HG03342 (cell line): ENCODE measurements at regions not wholly inside any gene's neighbourhood (a gene's known extent, or its start where the extent isn't known, plus 50 kb on each side); places are given as distances from the start of the nearest gene placed in this dataset.
"Not testable (repeated sequence)": the region's sequence is repeated elsewhere in the genome, so short reads cannot be mapped to it uniquely, and the experiment has no call there.

Experiments
- ATAC-seq: cut with Tn5 transposase; IDR thresholded peaks from one replicate; pipeline ENCODE4 v1.9.1; 2021; ENCODE audit warnings: mild to moderate bottlenecking, moderate library complexity; ENCODE audit not compliant: unreplicated experiment

DNA sequence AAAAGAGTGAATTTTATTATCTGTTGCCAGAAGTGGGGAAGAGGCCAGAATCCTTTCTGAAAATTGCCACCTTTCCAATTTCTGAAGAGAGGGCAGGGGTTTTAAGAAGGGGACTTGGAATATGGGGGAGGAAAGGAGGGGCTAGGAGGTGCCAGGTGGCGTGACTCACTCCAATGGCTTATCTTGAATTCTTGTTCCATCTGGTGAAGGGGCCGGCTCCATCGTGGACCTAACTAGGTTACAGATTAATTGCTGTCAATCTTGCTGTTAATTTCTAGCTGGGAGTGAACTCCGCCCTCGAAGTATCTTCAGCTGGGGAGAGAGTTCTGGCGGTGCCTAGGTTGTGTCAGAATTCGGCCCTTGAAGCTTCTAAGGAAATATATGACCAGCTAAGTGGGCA, 138.7 kb downstream of the YTHDC2 start:
- ATAC-seq, result no peak

DNA sequence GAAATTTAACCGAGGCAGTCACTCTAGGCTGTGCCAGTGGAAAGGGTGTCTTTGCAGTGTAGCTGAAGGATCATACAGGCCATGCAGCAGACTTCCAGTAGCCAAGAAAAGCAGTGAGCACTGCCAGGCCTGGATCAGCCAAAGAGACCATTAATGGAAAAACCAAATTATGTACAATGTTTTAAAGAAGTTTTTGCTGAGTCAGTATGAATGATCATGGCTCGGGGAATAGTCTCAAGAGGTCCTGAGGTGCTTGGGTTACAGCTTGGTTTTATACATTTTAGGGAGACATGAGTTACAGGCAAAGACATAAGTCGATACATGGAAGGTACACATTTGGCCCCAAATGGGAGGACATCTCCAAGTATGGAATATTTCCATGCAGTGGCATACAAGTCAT, 141.3 kb downstream of the YTHDC2 start:
- ATAC-seq, result no peak

DNA sequence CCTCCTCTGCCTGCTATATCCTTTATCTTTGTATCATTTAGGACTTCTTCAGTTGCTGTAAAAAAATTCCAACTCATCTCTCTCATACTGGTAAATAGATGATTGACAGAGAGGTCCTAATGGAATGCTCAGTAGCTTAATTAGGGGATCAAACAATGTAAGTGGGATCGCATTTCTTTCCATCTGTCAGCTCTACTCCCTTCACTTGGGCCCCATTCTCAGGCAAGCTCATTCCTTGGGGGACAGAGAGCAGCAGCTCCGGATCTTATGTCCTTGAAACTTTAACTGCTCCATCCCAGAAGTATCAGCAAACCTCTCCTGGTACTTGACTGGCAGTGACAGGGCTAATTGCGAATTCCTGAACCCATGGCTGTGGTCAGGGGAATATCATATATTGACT, 146.7 kb downstream of the YTHDC2 start:
- no peak for ATAC-seq

DNA sequence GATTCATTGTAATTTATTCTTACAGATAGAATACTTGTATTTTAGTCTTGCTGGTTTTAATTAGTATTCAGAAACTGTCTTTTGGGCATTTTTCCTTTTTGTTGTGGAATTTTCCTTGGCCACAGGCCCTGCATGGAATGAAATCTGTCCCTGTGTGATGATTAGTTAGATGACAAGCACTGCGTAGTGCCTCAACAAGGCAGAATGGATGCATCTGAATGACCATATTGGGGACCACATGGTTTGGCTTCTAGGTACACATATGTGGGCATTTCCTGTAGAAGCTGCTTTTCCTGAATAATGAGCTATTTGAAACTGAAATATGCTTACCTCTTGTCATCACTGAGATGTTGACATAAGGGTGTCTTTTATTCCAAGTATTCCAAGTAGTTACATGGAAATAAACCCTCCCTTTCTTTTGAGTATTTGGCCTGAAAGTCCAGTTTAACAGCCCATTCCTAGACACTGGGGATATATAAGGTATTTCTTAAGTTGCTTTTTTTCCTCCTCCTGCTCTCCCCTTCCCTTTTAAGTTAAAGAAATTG, 147.3 kb downstream of the YTHDC2 start:
- no peak for ATAC-seq

DNA sequence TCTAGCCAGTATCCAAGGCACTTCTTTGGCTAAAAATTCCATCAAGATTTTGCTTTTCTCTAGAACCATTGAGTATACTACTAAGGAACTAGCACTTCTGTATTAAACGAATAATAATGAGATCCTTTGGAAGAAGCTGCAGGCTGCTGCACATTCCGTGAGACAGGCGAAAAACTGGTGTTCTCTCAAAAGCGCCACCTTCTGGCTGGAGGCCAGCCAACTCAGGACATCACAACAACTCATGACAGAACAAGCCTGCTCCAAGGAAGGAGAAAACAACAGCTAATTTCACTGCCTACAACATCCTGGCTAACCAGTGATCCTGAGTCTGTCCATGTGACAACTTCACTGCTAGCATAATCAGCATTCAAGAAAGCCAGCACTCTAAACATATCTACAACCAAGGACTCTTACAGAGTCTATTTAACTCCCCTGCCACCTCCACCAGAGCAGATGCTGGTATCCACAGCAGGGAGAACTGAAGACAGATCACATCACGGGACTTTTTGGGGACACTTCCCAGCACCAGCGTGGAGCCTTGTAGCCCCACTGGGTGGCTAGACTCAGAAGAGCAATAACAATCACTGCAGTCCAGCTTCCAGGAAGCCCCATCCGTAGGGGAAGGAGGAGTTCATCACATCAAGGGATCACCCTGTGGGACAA, 150.5 kb downstream of the YTHDC2 start:
- ATAC-seq, result no peak

DNA sequence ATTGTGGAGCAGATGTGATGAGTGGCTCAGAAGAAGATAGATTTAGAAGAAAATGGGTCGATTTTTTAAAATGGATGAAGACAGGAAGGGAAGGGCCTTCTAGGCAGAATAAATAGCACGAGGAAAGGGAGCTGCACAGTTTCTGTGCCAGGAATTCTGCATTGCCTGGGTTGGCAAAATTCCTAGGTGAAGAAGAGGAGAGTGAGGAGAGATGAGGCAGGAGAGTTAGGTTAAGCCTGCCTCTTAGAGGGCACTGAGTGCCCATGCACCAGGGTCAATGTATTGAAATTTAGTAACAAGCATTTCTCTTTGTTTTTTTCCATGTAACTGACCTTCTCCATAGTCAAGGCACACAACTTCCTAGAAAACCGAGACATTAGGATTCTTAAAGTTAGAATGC, 159.5 kb downstream of the YTHDC2 start:
- no peak for ATAC-seq

DNA sequence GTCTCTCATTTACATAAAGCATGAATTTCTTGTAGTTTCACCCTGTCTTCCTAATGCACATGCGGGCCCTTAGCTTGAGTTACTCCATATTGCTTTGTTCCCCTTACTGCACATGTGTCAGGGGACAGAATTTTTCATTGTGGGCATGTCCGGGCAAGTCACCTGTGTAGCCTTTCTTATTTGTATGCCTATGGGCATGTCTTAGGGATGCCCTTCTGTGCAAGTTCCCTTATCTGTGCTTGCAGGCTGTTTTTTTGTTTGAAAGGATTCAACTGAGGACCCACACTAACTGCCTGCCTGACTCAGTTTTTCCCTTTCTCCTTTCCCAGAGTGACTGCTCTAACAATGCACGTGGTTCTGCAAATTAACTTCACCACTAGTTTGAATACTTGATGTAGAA, 161.7 kb downstream of the YTHDC2 start:
- no peak for ATAC-seq

DNA sequence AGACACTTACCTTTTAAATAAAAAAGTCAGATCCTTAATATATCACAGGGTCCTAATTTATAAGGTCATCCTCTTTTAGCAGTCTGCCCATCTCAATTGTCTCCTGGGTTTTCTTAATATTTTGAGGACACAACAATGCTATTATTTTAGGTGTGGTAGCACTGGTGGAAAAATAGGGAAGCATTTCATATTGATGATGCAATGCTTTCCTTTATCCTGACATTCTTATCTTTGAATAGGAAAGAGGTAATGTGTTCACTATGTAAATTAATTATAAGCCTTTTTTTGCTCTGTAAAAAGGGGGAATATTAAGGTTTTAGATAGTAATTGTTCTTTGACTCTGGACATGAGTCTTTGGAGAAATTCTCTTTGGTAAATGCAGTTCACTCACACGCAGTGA, 164.7 kb downstream of the YTHDC2 start:
- no peak for ATAC-seq

DNA sequence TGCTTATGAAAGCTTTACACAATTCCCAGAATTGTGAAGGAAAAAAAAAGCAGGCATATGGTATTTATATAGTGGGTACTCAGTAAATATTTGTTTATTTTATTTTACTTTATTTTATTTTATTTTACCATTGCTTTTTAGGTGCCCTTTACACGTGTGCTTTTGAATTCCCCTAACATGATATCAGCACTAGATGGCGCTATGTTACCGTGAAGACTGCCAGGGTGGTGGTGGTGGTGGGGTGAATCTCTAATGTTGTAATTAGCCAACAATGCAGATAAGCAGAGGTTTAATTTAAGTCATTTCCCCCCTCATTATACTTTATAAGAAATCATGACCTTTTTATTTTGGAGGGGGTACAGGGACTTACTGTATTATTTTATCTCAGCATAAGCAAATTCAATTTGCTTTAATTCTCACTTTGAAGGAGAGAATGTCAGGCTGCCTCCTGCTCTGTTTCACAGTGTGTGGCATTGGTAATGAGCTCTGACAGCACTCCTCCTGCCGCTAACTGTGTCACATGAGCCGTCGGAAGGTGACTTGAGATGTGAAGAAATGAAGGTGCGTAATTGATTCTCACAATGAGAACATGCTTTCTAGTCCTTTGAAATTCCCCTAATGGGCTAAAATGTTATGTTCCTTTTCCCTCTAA, 165.6 kb downstream of the YTHDC2 start:
- ATAC-seq, result peak; percentile 73

DNA sequence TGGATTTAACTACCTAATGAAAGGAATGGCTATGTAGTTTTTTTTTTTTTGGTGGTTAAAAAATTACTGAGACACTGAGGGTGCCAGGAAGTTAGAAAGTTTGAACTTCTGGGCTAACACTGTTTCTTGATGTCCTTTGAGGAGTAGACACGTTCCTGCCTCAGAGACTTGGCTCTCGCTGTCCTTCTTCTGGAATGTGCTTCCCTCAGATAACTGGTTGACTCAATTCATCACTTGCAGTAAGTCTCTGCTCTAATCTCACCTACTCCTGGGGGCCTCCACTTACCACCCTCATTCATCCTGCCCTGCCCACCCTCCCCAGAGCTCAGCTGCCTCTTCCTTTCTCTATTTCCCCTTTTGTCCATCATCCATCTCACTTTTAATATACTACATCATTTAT, 167.0 kb downstream of the YTHDC2 start:
- no peak for ATAC-seq

DNA sequence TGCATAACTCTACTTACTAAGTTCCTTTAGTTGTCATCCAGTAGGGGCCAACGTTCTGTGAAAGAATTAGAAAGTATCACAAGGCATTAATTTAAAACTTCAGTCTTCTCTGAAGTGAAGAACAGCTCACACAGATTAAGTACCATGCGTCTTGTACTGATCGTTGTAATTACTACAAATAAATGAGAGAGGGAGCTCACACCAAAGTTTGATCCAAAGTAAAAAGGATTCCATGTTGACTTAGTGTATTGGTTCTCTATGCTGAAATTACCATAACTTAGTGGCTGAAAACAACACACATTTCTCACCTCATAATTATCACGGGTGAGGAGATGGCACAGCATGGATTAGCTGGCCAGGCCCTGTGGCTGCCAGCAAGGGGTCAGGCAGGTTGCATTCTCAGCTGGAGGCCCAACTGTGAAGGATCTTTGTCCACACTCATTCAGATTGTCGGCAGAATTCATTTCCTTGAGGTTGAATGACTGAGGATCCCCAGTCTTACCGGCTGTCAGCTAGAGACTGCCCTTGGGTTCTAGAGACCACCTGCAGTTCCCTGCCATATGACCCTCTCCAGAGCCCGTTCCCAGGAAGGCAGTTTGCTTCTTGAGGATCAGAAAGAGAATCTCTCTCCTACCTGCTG, 169.1 kb downstream of the YTHDC2 start:
- no peak for ATAC-seq

DNA sequence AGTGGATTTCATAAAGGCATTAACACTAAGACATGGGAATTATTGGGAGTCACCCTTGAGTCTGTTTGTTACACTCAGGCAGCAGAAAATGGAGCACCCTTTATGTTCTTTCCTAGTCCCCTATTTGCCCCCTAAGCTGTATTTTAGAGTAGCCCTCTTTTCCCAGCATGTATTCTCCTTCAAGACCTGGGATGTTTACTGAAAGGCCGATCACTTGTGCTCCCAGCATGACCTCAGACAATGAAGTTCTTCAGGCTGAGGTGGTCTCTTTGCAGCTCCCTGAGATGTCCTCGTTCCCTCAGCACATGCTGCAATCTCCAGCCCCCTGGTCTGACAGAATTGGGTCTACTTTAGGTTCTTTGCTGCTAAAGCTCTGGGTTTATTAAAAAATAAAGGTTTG, 169.7 kb downstream of the YTHDC2 start:
- ATAC-seq, result no peak

DNA sequence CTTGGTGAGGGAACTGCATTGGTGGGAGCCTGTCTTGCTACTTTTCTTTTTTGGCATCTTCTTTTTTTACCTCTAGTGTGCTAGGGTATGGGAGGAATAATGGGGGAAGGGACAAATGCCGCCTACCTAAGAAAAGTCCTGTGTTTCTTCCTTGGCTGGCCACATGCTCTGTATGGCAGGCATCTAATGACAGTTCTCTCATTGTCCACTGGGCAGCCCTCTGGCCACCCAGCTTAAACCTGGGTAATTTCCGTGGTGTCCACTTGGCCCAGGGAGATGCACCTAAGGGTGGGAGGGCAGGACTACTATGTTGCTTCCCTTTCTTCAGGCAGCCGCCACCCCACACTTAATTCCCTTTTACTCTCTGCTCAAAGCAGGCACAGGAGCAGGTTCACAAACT, 173.1 kb downstream of the YTHDC2 start:
- no peak for ATAC-seq

DNA sequence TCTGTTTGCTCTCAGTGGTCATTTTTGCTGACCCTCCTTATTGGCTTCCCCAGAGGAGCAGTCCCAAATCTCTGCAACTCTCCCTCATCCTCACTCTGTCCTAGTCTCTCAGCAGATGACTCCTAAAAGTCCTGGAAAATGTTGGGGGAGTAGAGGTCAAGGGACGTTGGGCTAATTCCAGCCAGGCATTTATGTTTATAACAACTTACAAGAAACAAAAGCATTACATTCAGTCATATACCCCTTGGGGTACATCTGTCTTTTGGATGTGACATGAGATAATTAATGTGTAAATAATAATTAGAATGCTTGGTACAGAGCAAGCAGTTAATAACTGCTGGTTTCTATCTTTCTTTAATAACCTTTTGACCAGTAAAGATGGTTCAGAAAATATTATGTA, 176.2 kb downstream of the YTHDC2 start:
- ATAC-seq, result no peak

DNA sequence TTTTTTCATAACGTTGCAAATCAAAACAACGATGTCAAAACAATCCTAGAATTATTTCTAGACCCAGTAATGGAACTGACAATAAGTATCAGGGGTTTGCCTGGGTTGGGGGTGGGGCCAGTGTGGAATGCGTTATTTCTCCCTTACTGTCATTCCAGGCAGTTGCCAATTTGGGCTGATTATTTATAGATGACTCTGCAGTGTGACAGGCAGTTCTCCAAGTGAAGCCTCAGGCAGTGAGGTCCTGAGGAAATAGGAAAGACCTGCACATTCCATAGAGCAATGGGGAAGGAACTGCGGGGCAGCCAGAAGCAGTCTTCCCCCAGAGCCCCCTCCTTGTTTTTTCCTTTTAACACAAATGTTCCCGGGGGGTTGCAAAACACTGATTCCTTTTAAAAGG, 179.0 kb downstream of the YTHDC2 start:
- no peak for ATAC-seq

DNA sequence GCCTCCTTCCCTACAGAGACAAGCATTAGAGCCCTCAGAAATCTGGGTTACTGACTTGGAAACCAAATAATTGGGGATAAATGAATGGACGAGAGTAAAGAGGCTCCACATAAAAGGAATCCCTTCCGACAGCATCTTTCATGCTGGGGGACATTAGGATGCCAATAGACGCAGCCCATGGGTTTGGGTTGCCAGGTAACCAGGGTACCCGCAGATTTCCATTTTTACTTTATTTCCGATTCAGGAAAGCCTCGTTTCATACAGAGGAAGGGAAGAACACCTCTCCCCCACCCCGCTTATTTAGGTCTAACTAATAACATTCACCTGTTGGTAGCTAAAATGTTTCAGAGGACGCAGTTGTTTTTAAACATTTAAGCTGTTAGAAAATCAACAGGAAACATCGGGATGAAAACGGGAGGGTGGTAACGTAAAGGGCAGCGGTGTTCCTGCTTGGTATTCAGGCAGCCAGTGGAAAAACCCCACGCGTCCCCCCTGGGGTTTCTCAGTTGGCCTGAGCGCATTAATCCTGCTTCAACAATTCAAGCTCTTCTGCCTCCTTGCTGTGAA, 179.5 kb downstream of the YTHDC2 start:
- ATAC-seq, result no peak

DNA sequence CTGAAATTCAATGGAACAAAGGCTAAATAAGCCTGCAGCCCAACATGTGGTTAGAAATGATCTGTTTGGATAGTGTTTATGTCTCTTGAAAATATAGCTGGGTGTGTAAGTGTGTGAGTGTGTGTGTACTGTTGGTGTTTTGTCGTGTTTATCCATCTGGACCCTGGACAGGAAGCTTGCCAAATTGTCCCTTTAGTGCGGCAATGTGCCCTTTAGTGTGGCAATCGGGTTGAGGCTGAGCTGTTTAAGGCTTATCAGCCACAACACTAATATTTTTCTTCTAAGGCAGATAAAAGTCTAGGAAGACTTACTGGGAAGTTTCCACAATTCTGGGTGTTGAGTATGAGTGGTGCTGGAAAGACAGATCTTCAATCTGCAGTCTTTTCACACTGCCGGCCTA, 180.2 kb downstream of the YTHDC2 start:
- ATAC-seq, result no peak

DNA sequence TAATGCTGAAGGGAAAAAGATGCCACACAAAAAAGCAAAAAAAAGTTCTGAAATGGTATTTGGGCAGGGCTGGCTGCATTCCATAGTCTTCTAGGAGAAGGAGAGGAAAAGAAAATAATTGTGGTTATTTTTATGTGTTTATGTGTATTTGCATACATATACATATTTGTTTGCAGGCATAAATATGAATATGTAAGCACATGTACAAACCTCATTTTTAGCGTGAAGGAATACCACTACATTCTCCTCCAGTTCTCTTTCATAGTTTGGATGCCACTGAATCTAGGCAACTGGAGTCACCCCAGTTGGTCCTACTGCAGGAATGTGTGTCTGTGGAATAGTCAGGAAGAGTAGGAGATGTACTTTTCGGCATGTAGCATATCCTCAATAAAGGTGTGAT, 181.1 kb downstream of the YTHDC2 start:
- no peak for ATAC-seq

DNA sequence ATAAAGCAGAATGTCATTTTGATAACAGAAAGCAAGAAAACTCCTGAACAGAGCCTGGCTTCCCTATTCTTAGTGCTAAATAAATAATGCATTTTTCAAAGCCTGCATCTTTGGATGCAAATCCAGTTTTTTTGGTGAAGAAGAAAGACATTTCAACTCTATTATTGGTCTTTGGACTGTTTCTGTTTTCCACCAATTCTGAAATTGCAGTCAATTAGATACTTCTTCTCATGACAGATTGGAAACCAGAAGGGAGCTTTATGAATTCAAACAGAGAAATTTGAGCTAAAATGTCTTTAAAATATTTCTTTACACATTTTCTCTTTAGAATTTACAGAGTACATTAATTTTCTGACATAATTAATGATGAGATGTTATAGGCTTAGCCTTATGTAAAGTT, 189.8 kb downstream of the YTHDC2 start:
- ATAC-seq, result no peak

DNA sequence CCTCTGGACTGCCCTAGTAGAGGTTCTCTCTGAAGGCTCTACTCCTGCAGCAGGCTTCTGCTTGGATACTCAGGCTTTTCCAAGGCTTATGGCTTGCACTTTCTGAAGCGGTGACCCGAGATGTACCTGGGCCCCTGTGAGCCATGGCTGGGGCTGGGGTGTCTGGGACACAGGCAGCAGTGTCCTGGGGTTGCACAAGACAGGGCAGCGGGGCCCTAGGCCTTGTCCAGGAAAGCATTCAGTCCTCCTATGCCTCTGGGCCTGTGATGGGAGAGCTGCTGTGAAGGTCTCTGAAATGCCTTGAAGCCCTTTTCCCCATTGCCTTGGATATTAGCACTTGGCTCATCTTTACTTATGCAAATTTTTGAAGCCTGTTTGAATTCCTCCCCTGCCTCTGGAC, 192.2 kb downstream of the YTHDC2 start:
- ATAC-seq, result no peak

DNA sequence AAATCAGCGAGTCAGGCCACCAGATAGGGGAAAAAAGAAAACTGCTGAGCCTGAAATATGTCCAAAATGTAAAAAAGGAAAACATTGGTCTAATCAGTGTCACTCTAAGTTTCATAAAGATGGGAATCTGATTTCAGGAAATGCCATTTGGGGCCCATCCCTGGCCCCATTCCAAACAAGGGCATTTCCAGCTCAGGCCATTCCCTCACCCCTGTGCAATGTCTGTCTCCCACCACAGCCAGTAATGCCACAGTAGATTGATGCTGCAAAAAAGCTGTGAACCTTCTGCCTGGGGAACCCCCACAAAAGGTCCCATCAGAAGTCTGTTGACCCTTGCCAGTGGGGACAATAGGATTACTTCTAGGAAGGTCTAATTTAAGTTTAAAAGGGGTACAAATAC, 199.6 kb downstream of the YTHDC2 start:
- ATAC-seq, result no peak

DNA sequence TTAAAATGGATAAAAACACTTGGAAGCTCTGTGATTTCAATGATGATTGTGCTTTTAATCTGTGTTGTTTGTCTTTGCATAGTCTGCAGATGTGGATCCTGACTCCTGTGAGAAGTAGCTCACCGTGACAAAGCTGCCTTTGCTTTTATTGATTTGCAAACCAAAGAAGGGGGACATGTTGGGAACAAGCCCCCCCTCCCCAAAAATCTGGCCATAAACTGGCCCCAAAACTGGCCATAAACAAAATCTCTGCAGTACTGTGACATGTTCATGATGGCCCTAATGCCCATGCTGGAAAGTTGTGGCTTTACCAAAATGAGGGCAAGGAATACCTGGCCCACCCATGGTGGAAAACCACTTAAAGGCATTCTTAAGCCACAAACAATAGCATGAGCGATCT, 202.4 kb downstream of the YTHDC2 start:
- ATAC-seq, result not testable (repeated sequence)
